ENCODE measurements at regions not wholly inside any gene's neighbourhood (a gene's known extent, or its start where the extent isn't known, plus 50 kb on each side); places are given as distances from the start of the nearest gene placed in this dataset.

DNA sequence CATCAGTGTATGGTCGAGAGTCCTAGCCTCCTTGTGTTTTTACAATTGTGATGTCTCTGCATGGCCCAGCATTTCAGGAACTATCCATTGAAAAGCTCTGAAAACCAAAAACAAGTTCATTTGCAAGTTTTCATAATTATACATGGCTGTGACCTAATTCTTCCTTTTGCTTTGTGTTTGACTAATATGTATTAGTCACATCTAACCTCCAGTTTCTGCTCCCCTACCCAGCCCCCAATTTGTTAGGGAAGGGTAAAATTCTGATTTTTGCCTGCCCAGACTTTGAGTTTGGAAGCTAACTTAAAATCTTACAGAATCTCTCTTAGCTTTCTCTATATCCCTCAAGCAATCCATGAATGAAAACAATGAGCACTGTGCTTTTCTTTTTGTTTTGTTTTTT, 128.2 kb upstream of the SEMA6A start:
- H3K4me3 ChIP-seq (ENCODE audit: low read length) = no peak overlapping the region
- no peak for DNase-seq (ENCODE audit: low read depth)

DNA sequence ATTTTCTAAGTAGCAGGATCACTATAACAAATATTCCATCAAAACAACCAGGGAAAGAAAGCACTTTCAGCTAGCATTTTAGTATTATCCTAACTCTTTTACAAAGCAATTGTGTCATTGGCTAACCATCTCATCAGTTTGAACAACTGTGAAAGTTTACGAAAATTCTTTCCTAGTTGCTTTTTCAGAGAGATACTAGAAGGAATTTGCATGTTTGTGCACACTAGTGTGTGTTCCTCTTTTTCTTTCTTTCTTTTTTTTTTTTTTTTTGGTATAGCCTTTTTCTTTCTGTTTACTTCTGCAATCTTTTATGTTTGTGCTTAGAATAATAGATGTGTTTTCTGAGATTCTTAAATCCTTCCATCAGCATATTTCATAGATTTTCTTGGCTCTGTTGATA, 124.7 kb upstream of the SEMA6A start:
- no peak for DNase-seq (ENCODE audit: low read depth)
- H3K4me3 ChIP-seq (ENCODE audit: low read length) = no peak overlapping the region
- TF ChIP-seq, protein P1, sequence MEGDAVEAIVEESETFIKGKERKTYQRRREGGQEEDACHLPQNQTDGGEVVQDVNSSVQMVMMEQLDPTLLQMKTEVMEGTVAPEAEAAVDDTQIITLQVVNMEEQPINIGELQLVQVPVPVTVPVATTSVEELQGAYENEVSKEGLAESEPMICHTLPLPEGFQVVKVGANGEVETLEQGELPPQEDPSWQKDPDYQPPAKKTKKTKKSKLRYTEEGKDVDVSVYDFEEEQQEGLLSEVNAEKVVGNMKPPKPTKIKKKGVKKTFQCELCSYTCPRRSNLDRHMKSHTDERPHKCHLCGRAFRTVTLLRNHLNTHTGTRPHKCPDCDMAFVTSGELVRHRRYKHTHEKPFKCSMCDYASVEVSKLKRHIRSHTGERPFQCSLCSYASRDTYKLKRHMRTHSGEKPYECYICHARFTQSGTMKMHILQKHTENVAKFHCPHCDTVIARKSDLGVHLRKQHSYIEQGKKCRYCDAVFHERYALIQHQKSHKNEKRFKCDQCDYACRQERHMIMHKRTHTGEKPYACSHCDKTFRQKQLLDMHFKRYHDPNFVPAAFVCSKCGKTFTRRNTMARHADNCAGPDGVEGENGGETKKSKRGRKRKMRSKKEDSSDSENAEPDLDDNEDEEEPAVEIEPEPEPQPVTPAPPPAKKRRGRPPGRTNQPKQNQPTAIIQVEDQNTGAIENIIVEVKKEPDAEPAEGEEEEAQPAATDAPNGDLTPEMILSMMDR (conservative IDR thresholded peaks at IDR 0.05; ENCODE audit: low read depth, low read length) = no peak

More for the DNA sequence above, 128.2 kb upstream of the SEMA6A start:
- TF ChIP-seq, protein P1 (conservative IDR thresholded peaks at IDR 0.05; ENCODE audit: low read depth, low read length) = no peak

DNA sequence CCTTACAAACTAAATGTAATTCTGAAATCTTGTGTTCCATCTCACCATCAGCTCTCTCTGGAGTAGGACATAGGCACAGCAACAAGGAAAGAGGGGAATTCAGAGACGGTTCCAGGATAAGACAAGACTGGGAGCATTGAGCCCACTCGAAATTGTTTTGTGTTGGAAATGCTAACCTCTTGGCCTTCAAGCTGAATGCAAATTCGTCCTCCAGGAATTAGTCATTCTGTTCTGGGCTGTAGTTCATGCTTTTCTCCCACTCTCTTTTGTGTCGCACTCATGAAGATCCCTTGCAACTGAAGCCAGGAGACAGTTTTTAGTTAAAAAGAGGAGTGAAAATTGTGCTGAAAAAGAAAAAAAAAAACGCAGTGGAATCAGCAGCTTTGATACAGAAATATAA, 121.7 kb upstream of the SEMA6A start:
- TF ChIP-seq, protein P1 (conservative IDR thresholded peaks at IDR 0.05; ENCODE audit: low read depth, low read length) = no peak
- no peak overlapping the region for H3K4me3 ChIP-seq (ENCODE audit: low read length)
- DNase-seq (ENCODE audit: low read depth) = no peak

DNA sequence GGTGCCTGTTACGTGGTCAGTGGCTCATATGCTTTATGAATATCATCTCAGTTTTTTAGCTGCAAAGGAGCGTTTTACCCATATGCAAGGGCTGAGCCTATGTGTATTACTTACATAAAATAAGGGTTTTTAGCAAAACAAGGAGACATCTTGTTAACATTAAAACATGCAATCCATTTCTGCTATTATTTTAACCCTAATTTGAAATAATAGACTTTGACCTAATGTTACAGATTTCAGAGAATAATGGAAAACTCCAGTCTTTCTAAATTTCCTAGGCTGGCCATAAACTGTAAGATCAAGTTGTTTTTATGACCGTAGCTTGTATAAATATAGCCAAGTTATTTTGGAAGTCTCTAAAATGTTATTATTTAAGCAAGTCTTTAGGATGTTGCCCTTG, 121.1 kb upstream of the SEMA6A start:
- H3K4me3 ChIP-seq (ENCODE audit: low read length) = no peak overlapping the region
- TF ChIP-seq, protein P1 (conservative IDR thresholded peaks at IDR 0.05; ENCODE audit: low read depth, low read length) = no peak
- DNase-seq (ENCODE audit: low read depth) = no peak

DNA sequence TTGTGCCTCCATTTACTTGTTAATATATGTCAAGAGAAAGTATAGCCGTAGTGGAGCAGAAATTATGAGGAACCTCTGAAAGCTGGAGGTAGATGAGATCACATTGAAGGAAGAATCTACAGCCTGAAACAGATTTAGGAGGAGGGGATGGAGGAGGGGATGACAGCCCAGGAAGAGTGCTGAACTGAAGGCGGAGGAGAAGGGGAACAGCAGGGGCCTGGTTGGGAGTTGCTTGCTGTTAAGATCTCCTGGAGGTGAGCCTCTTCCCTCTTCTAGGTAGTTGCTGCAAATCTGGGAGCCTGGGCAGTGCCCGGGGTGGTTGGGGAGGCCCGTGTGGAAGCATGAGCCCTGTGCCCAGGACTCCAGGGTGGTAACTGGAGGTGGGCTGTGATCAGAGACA, 111.8 kb upstream of the SEMA6A start:
- H3K4me3 ChIP-seq (ENCODE audit: low read length) = no peak overlapping the region
- TF ChIP-seq, protein P1 (conservative IDR thresholded peaks at IDR 0.05; ENCODE audit: low read depth, low read length) = no peak
- DNase-seq (ENCODE audit: low read depth) = no peak

DNA sequence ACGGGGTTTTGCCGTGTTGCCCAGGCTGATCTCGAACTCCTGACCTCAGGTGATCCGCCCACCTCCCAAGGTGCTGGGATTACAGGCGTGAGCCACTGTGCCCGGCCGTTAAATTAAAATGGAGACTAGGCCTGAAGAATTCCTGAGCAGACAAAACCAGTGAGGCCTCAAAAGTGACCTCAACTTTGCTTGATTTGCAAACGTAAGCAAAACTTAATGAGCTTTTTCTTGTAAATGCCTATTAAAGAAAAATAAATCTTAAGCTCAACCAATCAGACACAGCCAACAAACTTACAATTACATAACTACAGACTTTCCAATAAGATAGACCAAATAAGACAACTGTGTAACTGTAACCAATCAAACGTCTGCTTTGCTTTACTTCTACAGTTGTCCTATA, 111.3 kb upstream of the SEMA6A start:
- H3K4me3 ChIP-seq (ENCODE audit: low read length) = no peak overlapping the region
- TF ChIP-seq, protein P1 (conservative IDR thresholded peaks at IDR 0.05; ENCODE audit: low read depth, low read length) = no peak
- no peak for DNase-seq (ENCODE audit: low read depth)

DNA sequence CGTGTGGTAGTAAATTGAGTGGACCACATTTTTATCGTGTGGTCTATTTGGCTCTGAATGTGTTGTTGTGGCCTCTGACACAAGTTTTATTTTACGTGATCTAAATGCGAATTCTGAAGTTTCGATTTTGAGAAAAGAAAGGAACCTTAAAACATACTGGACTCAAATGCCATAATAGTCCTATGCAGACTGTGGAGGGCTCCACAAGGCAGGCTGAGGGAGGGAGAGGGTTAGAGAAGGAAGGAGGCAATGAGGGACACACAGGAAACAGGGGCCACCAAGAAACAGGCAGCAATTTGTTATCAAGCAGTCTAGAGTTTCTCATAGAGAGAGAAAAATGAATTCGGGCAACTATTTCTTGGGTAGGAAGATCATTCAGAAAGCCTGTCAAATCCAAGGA, 110.4 kb upstream of the SEMA6A start:
- H3K4me3 ChIP-seq (ENCODE audit: low read length) = no peak overlapping the region
- TF ChIP-seq, protein P1 (conservative IDR thresholded peaks at IDR 0.05; ENCODE audit: low read depth, low read length) = no peak
- DNase-seq (ENCODE audit: low read depth) = no peak
